ENCODE measurements at regions not wholly inside any gene's neighbourhood (a gene's known extent, or its start where the extent isn't known, plus 50 kb on each side); places are given as distances from the start of the nearest gene placed in this dataset.

DNA sequence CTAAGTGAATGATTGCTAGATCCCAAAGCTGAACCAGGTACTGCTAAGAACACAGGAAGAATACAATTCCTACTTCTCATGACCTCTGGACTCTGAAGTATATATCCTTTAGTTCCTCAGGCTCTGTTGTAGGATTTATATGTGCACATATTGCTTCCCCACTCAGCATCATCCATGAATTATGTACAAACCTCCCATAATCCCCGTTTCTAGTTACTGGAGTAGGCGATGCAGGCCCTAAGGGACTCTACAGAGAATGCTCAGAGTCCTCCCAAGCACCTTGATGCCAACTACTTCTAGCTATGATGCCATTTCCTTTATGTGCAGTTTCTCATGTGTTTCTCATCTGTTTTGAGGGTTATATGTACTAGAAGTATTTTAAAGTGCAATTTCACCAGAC, 154.9 kb upstream of the EPHA7 start:
- TF ChIP-seq, protein P1, sequence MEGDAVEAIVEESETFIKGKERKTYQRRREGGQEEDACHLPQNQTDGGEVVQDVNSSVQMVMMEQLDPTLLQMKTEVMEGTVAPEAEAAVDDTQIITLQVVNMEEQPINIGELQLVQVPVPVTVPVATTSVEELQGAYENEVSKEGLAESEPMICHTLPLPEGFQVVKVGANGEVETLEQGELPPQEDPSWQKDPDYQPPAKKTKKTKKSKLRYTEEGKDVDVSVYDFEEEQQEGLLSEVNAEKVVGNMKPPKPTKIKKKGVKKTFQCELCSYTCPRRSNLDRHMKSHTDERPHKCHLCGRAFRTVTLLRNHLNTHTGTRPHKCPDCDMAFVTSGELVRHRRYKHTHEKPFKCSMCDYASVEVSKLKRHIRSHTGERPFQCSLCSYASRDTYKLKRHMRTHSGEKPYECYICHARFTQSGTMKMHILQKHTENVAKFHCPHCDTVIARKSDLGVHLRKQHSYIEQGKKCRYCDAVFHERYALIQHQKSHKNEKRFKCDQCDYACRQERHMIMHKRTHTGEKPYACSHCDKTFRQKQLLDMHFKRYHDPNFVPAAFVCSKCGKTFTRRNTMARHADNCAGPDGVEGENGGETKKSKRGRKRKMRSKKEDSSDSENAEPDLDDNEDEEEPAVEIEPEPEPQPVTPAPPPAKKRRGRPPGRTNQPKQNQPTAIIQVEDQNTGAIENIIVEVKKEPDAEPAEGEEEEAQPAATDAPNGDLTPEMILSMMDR (IDR thresholded peaks at IDR 0.05; ENCODE audit: insufficient read depth, low read depth, low read length) = no peak
- no peak for TF ChIP-seq EZH2 (IDR thresholded peaks at IDR 0.05; ENCODE audit: insufficient read depth, low read length)

Data from astrocyte (in vitro differentiated cells and primary cell).